HG03175 (cell line): ENCODE measurements at regions not wholly inside any gene's neighbourhood (a gene's known extent, or its start where the extent isn't known, plus 50 kb on each side); places are given as distances from the start of the nearest gene placed in this dataset.

Experiments
- ATAC-seq: cut with Tn5 transposase; IDR thresholded peaks from one replicate; pipeline ENCODE4 v1.9.1; 2021; ENCODE audit warnings: mild to moderate bottlenecking, moderate library complexity; ENCODE audit not compliant: unreplicated experiment

DNA sequence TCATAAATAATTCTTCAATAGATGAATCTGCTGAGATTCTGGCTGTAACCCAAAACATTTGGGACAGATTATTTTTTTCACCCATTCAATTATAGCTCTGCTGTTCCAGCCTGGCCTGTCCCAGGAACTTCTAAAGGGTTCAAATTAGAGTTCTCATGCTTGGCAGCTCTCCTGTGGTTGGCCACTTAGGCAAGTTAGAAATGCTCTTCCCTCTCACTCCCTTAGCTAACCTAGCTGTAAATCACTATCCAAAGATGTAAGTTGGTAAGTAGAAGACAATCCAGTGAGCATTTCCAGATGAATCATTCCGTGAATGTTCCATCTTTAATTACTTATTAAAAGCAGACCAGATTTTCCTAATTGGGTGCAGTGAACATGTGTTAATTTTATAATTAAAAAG lies 760.4 kb upstream of the TBX3 start:
- no peak for ATAC-seq

- ATAC-seq, result no peak
Measured at GRCh38 chr12:115443351-115443938, 759.5 kb upstream of the TBX3 start.

DNA sequence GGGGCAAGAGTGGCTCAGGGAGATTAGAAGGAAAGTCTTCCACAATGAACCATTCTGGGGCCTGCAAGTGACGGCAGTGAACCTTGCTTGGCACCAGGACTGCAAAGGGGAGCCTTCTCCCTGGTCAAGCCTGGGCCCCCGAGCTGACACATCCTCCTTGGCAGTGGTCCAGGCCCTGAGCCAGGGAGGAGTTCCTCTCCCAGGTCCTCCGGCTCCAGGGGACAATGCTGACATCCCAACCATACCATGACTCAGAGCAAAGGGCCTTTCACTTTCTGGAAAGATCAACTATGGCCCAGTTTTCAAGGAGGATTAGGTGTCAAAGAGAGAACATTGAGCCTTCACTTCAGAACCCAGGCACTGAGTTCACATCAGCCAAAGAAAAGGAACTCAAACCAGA lies 756.5 kb upstream of the TBX3 start:
- no peak for ATAC-seq

- ATAC-seq, result no peak
Measured at GRCh38 chr12:115439008-115439601, 755.1 kb upstream of the TBX3 start.

DNA sequence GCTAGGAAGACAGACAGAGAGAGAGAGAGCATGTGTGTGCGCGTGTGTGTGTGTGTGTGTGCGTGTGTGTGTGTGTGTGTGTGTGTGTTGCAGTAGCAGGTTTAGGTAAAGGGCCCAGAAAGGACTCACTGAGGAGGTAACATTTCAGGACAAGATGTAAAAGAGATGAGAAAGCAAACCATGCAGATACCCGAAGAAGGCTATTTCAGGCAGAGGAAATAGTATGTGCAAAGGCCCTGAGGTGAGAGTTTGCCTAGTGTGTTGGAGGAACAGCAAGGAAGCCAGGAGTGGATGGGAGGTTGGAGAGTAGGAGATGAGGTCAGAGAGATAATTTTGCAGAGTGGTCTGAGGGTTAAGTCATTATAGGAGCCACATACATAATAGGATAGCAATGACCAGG lies 754.3 kb upstream of the TBX3 start:
- no peak for ATAC-seq

- no peak for ATAC-seq
Measured at GRCh38 chr12:115437061-115437567, 753.1 kb upstream of the TBX3 start.

- no peak for ATAC-seq
Measured at GRCh38 chr12:115433014-115433634, 749.1 kb upstream of the TBX3 start.

GRCh38 chr12:115430636-115431035 lies 746.7 kb upstream of the TBX3 start:
- ATAC-seq, result no peak

DNA sequence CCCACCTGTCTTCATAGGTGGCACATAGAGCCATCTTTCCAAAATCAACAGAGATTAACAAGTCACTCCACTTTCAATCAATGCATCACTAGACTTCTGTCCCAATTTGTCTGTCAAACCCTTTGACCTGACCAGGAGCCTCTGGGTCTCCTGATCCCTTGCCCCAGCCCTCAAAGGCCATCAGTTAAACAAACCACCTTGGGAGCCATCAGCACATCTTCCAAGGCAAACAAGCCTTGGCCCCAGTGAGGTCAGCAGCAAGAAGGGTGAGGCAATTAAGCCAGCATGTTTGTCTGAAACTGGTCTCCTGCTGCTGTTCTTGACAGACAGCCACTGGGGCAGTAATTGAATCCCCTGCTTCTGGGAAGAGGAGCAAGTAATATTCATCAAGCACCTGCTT lies 742.8 kb upstream of the TBX3 start:
- ATAC-seq, result no peak

- ATAC-seq, result no peak
Measured at GRCh38 chr12:115424003-115424402, 740.0 kb upstream of the TBX3 start.

GRCh38 chr12:115423546-115423987 lies 739.6 kb upstream of the TBX3 start:
- ATAC-seq, result no peak

DNA sequence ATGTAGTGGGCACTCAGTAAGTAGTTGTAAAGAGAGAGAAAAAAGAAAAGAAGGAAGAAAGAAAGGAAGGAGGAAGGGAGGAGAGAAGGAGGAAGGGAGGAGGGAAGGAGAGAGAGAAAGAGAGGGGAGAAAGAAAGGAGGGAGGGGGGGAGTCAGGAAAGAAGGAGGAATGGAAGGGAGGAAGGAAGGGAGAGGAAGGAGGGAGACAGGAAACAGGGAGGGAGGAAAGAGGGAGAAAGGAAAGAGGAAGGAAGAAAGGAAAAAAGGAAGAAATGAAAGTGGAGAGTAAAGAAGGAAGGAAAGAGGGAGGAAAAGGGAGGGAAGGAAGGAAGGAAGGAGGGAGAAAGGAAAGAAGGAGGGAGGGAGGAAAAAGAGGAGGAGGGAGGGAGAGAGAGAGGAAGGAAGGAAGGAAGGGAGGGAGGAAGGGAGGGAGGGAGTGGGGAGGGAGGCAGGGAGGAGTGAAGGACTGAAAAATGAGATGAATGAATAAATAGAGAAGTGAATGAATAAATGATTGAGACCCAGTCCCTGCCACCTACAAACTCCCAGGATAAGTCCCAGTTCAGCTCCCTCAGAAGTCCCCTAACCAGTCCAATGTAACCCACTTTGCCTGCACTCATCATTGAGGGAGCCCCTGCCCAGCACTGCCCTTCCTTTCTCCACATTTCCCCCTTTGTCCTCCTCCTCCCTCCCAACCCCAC lies 739.0 kb upstream of the TBX3 start:
- ATAC-seq, result no peak

- no peak for ATAC-seq
Measured at GRCh38 chr12:115421796-115422709, 738.1 kb upstream of the TBX3 start.

DNA sequence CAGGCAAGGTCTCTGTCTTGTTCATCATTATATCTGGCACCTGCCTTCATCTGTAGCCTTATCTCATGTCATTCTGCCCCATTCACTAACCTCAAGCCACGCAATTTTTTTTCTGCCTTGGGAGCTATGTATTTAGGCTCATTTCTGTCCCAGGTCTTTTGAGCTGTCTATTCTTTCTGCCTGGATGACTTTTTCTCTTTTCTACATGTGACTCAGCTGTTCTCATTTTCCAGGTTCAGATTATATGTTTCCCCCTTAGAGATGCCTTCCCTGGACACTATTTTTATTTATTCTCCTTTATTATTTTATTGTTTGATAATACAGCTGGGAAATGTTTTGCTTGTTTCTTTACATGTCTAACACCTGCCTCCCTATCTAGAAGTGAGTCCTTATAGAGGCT lies 737.4 kb upstream of the TBX3 start:
- ATAC-seq, result no peak

DNA sequence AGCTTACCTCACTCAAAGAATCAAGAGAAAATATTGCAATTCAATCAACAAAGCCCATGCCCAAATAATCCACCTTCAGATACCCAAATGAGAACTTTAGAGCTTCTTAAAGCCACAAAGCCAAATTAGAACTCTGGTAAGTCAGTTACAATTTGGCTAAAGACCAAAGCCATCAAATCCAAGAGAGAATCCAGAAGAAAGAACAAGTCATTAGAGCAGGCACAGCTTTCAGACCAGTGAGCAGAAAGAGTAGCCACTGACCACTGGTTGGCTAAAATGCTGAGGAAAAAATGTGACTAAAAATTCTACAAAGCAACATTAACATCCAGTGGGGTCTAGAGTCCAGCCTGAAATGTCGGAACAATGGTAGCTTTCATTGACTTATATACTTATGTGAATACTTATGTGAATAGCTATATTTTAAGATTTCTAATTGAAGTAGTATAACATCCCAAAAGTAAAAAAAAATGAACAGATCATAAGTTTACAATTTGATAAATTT lies 735.2 kb upstream of the TBX3 start:
- ATAC-seq, result no peak

DNA sequence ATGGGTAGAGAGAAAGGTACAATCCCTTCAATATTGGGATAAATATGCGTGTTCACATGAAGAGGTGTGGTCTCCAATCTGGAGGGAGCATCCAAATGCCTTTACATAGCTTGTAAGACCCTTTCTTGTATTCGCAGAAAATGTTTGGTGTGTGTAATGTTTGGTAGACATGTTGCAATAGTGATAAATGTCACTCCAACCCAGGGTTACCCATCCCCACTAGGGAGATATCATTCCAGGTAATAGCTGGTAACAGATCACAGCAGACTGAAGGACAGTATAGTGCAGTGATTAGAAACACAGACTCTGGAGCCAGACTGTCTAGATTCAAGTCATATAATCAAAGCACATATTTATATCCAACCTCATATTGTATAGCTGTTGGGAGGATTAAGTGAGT lies 733.6 kb upstream of the TBX3 start:
- ATAC-seq, result no peak

- ATAC-seq, result no peak
Measured at GRCh38 chr12:115416869-115417268, 732.9 kb upstream of the TBX3 start.

DNA sequence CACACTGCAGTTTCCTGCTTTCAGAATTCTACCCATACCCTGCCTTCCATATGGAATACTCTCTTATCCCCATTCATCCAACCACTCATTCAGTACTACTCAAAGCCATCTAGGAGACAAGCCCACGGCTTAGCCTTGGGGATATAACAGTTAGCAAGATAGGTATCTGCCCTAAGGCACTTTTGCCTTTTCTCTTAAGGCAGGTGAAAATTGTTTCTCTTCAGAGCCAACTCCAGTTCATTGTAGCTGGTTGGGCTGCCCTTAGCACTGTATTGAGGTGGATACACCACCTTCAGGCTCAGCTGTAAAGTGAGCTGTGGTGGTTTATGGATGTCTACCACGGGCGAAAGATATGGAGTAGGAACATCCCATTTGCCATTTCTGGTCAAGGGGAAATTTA lies 729.7 kb upstream of the TBX3 start:
- ATAC-seq, result no peak

- no peak for ATAC-seq
Measured at GRCh38 chr12:115412831-115413230, 728.9 kb upstream of the TBX3 start.

GRCh38 chr12:115411121-115411520 lies 727.1 kb upstream of the TBX3 start:
- ATAC-seq, result no peak

DNA sequence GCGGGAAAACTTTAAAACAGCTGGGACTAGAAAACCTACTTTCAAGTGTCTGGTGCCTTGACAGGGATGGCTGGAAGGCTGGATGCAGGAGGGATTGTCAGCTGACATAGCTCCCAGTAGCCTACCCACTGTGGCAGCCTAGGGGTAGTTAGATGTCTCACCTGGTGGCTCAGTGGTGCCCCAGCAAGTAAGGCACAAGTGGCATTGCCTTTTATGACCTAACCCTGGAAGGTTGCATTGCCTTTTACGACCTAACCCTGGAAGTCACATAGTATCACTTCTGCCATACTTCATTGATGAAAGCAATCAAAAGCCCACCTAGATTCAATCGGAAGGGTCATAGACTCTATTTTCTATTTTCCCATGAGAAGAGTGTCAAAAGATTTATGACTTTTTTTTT lies 724.7 kb upstream of the TBX3 start:
- no peak for ATAC-seq
